Colonic mucosa (tissue), 4 donors: ENCODE measurements at regions not wholly inside any gene's neighbourhood (a gene's known extent, or its start where the extent isn't known, plus 50 kb on each side); places are given as distances from the start of the nearest gene placed in this dataset.

Experiments
- DNase-seq: peaks from one replicate; pipeline ENCODE4 v3.0.0-alpha.2; 2020
- H3K27ac ChIP-seq: fragments of 200-600 bp; one replicate; pipeline ENCODE4 v1.8.0; 2021
- H3K27me3 ChIP-seq: fragments of 200-600 bp; one replicate; pipeline ENCODE4 v1.8.0; 2021
- H3K36me3 ChIP-seq: fragments of 200-600 bp; one replicate; pipeline ENCODE4 v1.8.0; 2021
- H3K4me1 ChIP-seq: fragments of 200-600 bp; one replicate; pipeline ENCODE4 v1.8.0; 2021; ENCODE audit warnings: mild to moderate bottlenecking
- H3K4me3 ChIP-seq: fragments of 200-600 bp; one replicate; pipeline ENCODE4 v1.8.0; 2021
- H3K9ac ChIP-seq, 2 donors: one replicate each; pipeline ENCODE4 v1.7.0; 2013; ENCODE audit warnings: control low read depth in 2 of 2, low read depth in 2 of 2, low read length in 2 of 2
- H3K9me3 ChIP-seq: fragments of 200-600 bp; one replicate; pipeline ENCODE4 v1.8.0; 2021
- CTCF ChIP-seq: fragments of 200-600 bp; IDR thresholded peaks from one replicate; pipeline ENCODE4 v1.8.0; 2022; ENCODE audit warnings: antibody characterized with exemption, mild to moderate bottlenecking
- intact Hi-C: fragments of 100-400 bp; cut with DNase I; formaldehyde crosslinking; loops from one replicate; pipeline ENCODE4 v1.14.1; 2022
- donor health status: healthy.
- donor health status: DM: no; HTN: no; CAD: no.
- donor health status: DM: no; HTN: no; CAD: no.

GRCh38 chr6:81925201-81925600 lies 172.7 kb upstream of the TENT5A start:
- Histone ChIP-seq H3K4me3 (no peak overlapping the region), H3K36me3 (no peaks in the 10 kb centered on the region), H3K9ac (no peak overlapping the region), H3K27ac (no peak overlapping the region), H3K4me1 (no peaks in the 10 kb centered on the region), H3K9me3 (no peaks in the 10 kb centered on the region), H3K27me3 (no peaks in the 10 kb centered on the region)
- DNase-seq: no peak
- no peak for TF ChIP-seq CTCF
- intact Hi-C loops: no loop called here

- H3K36me3 ChIP-seq: no peaks in the 10 kb centered on the region
- H3K9me3 ChIP-seq: no peaks in the 10 kb centered on the region
- no peak overlapping the region for H3K4me3 ChIP-seq
- H3K9ac ChIP-seq: no peak overlapping the region
- DNase-seq: no peak
- TF ChIP-seq CTCF: no peak
- intact Hi-C loops: no loop called here
- no peaks in the 10 kb centered on the region for H3K27me3 ChIP-seq
- H3K4me1 ChIP-seq: no peaks in the 10 kb centered on the region
- H3K27ac ChIP-seq: no peak overlapping the region
Measured at GRCh38 chr6:81909981-81910900, 157.8 kb upstream of the TENT5A start.

- no peak overlapping the region for H3K9ac ChIP-seq
- H3K27me3 ChIP-seq: no peaks in the 10 kb centered on the region
- no peak overlapping the region for H3K4me3 ChIP-seq
- H3K9me3 ChIP-seq: no peaks in the 10 kb centered on the region
- no peak overlapping the region for H3K27ac ChIP-seq
- no peaks in the 10 kb centered on the region for H3K36me3 ChIP-seq
- intact Hi-C loops: no loop called here
- H3K4me1 ChIP-seq: no peaks in the 10 kb centered on the region
- no peak for TF ChIP-seq CTCF
- DNase-seq: no peak
Measured at GRCh38 chr6:81909162-81909561, 156.7 kb upstream of the TENT5A start.

- Histone ChIP-seq H3K9me3 (no peaks in the 10 kb centered on the region), H3K4me1 (no peaks in the 10 kb centered on the region), H3K36me3 (no peaks in the 10 kb centered on the region), H3K4me3 (no peak overlapping the region), H3K27ac (no peak overlapping the region), H3K27me3 (no peaks in the 10 kb centered on the region), H3K9ac (no peak overlapping the region)
- no peak for TF ChIP-seq CTCF
- intact Hi-C loops: no loop called here
- no peak for DNase-seq
Measured at GRCh38 chr6:81906709-81907204, 154.3 kb upstream of the TENT5A start.

- no peak for DNase-seq
- TF ChIP-seq CTCF: no peak
- Histone ChIP-seq H3K4me3 (no peak overlapping the region), H3K36me3 (no peaks in the 10 kb centered on the region), H3K27me3 (no peaks in the 10 kb centered on the region), H3K9ac (no peak overlapping the region), H3K27ac (no peak overlapping the region), H3K9me3 (no peaks in the 10 kb centered on the region), H3K4me1 (no peaks in the 10 kb centered on the region)
- intact Hi-C loops: no loop called here
Measured at GRCh38 chr6:81906041-81906440, 153.6 kb upstream of the TENT5A start.
